Kidney (tissue), 13 donors: ENCODE measurements at regions not wholly inside any gene's neighbourhood (a gene's known extent, or its start where the extent isn't known, plus 50 kb on each side); places are given as distances from the start of the nearest gene placed in this dataset.
A peak's percentile ranks its signal among the peaks of the same experiment; 100 is the strongest.

ENCODE experiments used
- DNase-seq, 5 donors: peaks; one replicate each; pipeline ENCODE4 v3.0.0-alpha.2; 2013 to 2020
- FAIRE-seq: peaks from 2 replicates; lab custom pipeline; 2012; peaks lifted over from hg19 to GRCh38; lab: Jason Lieb, UNC
- H3K27ac ChIP-seq, 2 donors: one replicate each; pipeline ENCODE4 v1.7.0; 2013; ENCODE audit warnings: low read depth in 2 of 2, low read length in 2 of 2, inconsistent platforms in 1 of 2
- H3K27me3 ChIP-seq: one replicate; pipeline ENCODE4 v1.7.1; 2013; ENCODE audit warnings: low read length, inconsistent platforms; ENCODE audit not compliant: control insufficient read depth, insufficient read depth
- H3K36me3 ChIP-seq, 3 donors: one replicate each; pipeline versions ENCODE4 v1.7.0 to v1.7.1; 2013; ENCODE audit warnings: low read length in 3 of 3, control low read depth in 1 of 3, inconsistent platforms in 1 of 3; ENCODE audit not compliant: insufficient read depth in 3 of 3, control insufficient read depth in 2 of 3
- H3K4me1 ChIP-seq, 3 donors: one replicate each; pipeline versions ENCODE4 v1.7.0 to v1.7.1; 2013; ENCODE audit warnings: low read length in 3 of 3, inconsistent platforms in 1 of 3, low read depth in 1 of 3; ENCODE audit not compliant: control insufficient read depth in 2 of 3, insufficient read depth in 2 of 3
- H3K4me3 ChIP-seq, 3 donors: one replicate each; pipeline versions ENCODE4 v1.7.0 to v1.8.1; 2013; ENCODE audit warnings: low read length in 3 of 3, control low read depth in 1 of 3, inconsistent platforms in 1 of 3
- H3K9ac ChIP-seq, 3 donors: one replicate each; pipeline versions ENCODE4 v1.7.0 to v1.7.1; 2013; ENCODE audit warnings: low read length in 3 of 3, control low read depth in 1 of 3, inconsistent platforms in 1 of 3
- H3K9me3 ChIP-seq, 3 donors: one replicate each; pipeline versions ENCODE4 v1.7.0 to v1.7.1; 2013; ENCODE audit warnings: low read length in 3 of 3, control low read depth in 1 of 3, inconsistent platforms in 1 of 3; ENCODE audit not compliant: control insufficient read depth in 2 of 3, insufficient read depth in 1 of 3
- intact Hi-C: fragments of 100-400 bp; cut with DNase I; formaldehyde crosslinking; loops from one replicate; pipeline ENCODE4 v1.11.1; 2022
- TF ChIP-seq, protein P1 (sequence below): IDR thresholded peaks from 3 replicates; pipeline ENCODE4 v1.5.1; 2012; ENCODE audit warnings: mild to moderate bottlenecking, moderate library complexity, borderline replicate concordance; ENCODE audit not compliant: insufficient read depth; ENCODE audit errors: extremely low read depth
- donor health status: control.
- donor health status: control.
- donor health status: control.
- donor health status: control.
- donor health status: control.
- donor health status: DM: yes; HTN: yes; CAD: no.
- donor health status: Normal renal cell carcinoma (clear cell type).

DNA sequence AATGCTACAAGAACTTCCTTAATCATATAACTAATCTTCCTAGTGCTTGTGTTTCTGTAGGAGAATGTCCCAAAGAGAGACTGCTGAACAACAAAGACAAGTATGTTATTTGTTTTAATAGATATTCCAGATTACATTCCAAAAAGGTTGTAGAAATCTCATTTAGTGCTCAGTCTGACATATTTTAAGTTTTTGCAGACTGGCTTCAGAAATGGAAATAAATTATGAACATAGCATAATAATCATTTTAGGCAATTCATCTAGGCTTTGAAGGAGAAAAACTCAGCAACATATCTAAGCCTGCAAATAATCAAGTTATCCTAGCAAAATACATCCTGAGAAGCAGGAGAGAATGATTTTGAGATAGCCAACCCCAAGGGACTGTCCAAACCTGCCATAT is 171.6 kb upstream of the CDH5 start:
- Histone ChIP-seq H3K27me3 (no peaks in the 10 kb centered on the region), H3K9ac (no peak overlapping the region), H3K9me3 (no peaks in the 10 kb centered on the region), H3K4me1 (no peaks in the 10 kb centered on the region), H3K27ac (no peak overlapping the region), H3K4me3 (no peak overlapping the region), H3K36me3 (no peaks in the 10 kb centered on the region)
- TF ChIP-seq, protein P1, sequence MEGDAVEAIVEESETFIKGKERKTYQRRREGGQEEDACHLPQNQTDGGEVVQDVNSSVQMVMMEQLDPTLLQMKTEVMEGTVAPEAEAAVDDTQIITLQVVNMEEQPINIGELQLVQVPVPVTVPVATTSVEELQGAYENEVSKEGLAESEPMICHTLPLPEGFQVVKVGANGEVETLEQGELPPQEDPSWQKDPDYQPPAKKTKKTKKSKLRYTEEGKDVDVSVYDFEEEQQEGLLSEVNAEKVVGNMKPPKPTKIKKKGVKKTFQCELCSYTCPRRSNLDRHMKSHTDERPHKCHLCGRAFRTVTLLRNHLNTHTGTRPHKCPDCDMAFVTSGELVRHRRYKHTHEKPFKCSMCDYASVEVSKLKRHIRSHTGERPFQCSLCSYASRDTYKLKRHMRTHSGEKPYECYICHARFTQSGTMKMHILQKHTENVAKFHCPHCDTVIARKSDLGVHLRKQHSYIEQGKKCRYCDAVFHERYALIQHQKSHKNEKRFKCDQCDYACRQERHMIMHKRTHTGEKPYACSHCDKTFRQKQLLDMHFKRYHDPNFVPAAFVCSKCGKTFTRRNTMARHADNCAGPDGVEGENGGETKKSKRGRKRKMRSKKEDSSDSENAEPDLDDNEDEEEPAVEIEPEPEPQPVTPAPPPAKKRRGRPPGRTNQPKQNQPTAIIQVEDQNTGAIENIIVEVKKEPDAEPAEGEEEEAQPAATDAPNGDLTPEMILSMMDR: no peak
- intact Hi-C loops: no loop called here
- FAIRE-seq (no peak), DNase-seq (peak in 1 of 5 donors; percentile 3)

DNA sequence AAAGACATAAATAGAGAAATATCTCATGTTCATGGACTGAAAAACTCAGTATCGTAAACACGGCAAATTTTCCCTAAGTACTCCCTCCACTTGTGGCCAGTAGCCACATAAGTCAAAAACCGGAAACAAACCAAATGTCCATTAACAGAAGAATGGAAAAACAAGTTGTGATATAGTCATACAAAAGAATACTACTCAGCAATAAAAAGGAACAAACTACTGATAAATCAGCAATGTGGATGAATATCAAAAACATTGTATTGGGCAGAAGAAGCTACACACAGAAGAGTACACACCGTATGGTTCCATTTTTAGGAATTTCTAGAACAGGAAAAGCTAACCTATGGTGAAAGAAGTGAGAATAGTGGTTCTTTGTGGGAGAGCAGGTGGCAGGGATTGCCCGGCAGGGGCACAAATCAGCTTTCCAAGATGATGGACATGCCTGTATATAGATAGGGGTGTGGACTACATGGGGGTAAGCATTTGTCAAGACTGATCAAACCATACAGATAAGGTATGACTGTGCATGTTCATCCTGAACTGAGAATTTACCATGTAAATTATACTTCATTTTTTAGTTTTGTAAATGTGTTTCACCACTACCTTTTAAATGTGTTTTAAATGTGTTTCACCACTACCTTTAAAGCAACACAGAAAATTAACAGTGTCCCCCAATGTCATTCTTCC is 172.8 kb upstream of the CDH5 start:
- FAIRE-seq (no peak), DNase-seq (no peak)
- H3K36me3 ChIP-seq: no peaks in the 10 kb centered on the region
- no peak overlapping the region for H3K27ac ChIP-seq
- H3K9me3 ChIP-seq: no peaks in the 10 kb centered on the region
- TF ChIP-seq, protein P1: no peak
- intact Hi-C loops: no loop called here
- no peaks in the 10 kb centered on the region for H3K4me1 ChIP-seq
- H3K4me3 ChIP-seq: no peak overlapping the region
- no peak overlapping the region for H3K9ac ChIP-seq
- H3K27me3 ChIP-seq: no peaks in the 10 kb centered on the region

DNA sequence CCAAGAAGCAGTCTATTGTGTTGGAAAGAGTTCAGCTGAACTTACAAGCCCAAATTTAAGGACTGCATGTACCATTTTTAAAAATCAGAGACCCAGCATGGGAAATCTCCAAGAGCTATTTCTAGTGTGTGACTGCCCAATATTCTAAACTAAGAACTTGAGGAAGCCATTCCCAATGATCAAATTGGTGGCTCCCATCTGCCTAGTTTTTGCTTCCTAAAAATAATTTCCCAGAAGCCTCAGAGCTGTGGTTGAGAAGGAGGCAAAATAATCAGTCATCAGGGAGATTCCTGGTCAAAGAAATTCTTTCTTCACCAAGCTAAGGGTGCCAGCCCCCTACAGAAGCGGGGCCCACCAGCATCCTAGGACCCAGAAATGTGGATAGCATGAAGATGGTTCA is 176.1 kb upstream of the CDH5 start:
- Histone ChIP-seq H3K9me3 (no peaks in the 10 kb centered on the region), H3K27me3 (no peaks in the 10 kb centered on the region), H3K4me1 (no peaks in the 10 kb centered on the region), H3K27ac (no peak overlapping the region), H3K36me3 (no peaks in the 10 kb centered on the region), H3K4me3 (no peak overlapping the region), H3K9ac (no peak overlapping the region)
- TF ChIP-seq, protein P1: no peak
- intact Hi-C loops: no loop called here
- DNase-seq (no peak), FAIRE-seq (no peak)

DNA sequence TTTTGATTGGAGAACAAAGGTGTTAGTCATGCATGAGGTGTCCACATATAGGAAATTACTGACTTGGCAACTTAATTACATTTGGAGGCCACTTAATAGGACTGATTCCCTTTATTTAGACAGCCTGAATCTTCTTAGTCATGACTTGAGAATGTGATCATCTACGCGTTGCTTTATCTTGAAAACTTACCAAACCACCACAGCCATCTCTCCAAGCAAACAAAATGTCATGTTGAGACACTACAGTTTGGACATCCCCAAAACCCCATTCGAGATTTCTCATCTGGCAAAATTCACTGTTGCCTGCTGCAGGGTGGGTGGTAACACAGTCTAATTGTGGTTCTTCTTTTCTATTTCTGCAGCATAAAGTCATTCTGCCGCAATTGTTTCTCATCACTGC is 176.5 kb upstream of the CDH5 start:
- no peaks in the 10 kb centered on the region for H3K9me3 ChIP-seq
- no peak for FAIRE-seq
- no peak for DNase-seq
- no peaks in the 10 kb centered on the region for H3K27me3 ChIP-seq
- no peaks in the 10 kb centered on the region for H3K36me3 ChIP-seq
- intact Hi-C loops: no loop called here
- H3K9ac ChIP-seq: no peak overlapping the region
- TF ChIP-seq, protein P1: no peak
- no peaks in the 10 kb centered on the region for H3K4me1 ChIP-seq
- no peak overlapping the region for H3K27ac ChIP-seq
- no peak overlapping the region for H3K4me3 ChIP-seq
